HepG2 (cell line): ENCODE measurements at regions not wholly inside any gene's neighbourhood (a gene's known extent, or its start where the extent isn't known, plus 50 kb on each side); places are given as distances from the start of the nearest gene placed in this dataset.
A peak's percentile ranks its signal among the peaks of the same experiment; 100 is the strongest.
"Not testable (repeated sequence)": the region's sequence is repeated elsewhere in the genome, so short reads cannot be mapped to it uniquely, and the experiment has no call there.

Experiments
- ATAC-seq: fragments of 200-7000 bp; cut with Tn5 transposase; 3 replicates; pipeline ENCODE4 v1.9.1; 2020; ENCODE audit warnings: mild to moderate bottlenecking, moderate library complexity
- BruUV-seq: library from RNA; stranded (reverse); fragments of 400-500 nt; replicated peaks from 2 replicates; lab custom pipeline; 2021; lab: Mats Ljungman, UMichigan
- CTCF ChIA-PET: fragments of 300-600 bp; formaldehyde crosslinking; extraction: SDS; loops from one replicate; lab custom pipeline; 2021; ENCODE audit warnings: low total read pairs, inconsistent platforms, low intra/inter-chr PET ratio; lab: Yijun Ruan, JAX
- POLR2A ChIA-PET: fragments of 350-600 bp; sonication (Branson Sonifier 250); formaldehyde crosslinking; loops from one replicate; lab custom pipeline; 2020; ENCODE audit warnings: antibody characterized with exemption, inconsistent platforms; lab: Yijun Ruan, JAX
- DNase-seq: peaks from one replicate; pipeline ENCODE4 v3.0.0-alpha.2; 2015; ENCODE audit warnings: low spot score
- FAIRE-seq: peaks from 3 replicates; lab custom pipeline; 2011; peaks lifted over from hg19 to GRCh38; lab: Jason Lieb, UNC
- H2AFZ ChIP-seq: one replicate; pipeline ENCODE4 v1.6.1; 2011; ENCODE audit warnings: low read length, inconsistent platforms
- H3K27ac ChIP-seq: fragments of 300-600 bp; 3 replicates; pipeline ENCODE4 v1.8.0; 2011; ENCODE audit warnings: mixed run types, mild to moderate bottlenecking, mixed read lengths, low read length, inconsistent platforms; ENCODE audit not compliant: insufficient read depth; ENCODE audit errors: extremely low read length
- H3K27me3 ChIP-seq, 2 experiments: fragments of 200-600 bp in 1 of 2; 2 replicates in 1 of 2; 3 replicates in 1 of 2; pipeline versions ENCODE4 v1.6.0 to v1.8.0; 2011; ENCODE audit warnings: low read length in 2 of 2, mild to moderate bottlenecking in 2 of 2, moderate library complexity in 2 of 2, inconsistent platforms in 1 of 2; ENCODE audit not compliant: insufficient read depth in 2 of 2, control insufficient read depth in 1 of 2
- H3K36me3 ChIP-seq, 2 experiments: fragments of 200-600 bp in 1 of 2; replicated peaks in 1 of 2; 2 replicates in 1 of 2; 3 replicates in 1 of 2; pipeline versions ENCODE4 v1.5.1 to v1.8.0; 2011; ENCODE audit warnings: low read length in 2 of 2, inconsistent platforms in 1 of 2; ENCODE audit not compliant: insufficient read depth in 2 of 2, control insufficient read depth in 1 of 2
- H3K4me1 ChIP-seq: 2 replicates; pipeline ENCODE4 v1.5.1; 2012; ENCODE audit warnings: low read length, inconsistent platforms; ENCODE audit not compliant: insufficient read depth
- H3K4me2 ChIP-seq: 2 replicates; pipeline ENCODE4 v1.6.0; 2011; ENCODE audit warnings: low read depth, low read length, inconsistent platforms
- H3K4me3 ChIP-seq, 3 experiments: fragments of 200-600 bp in 1 of 3; sonication (generic), shearing (Covaris generic) in 1 of 3; replicated peaks in 1 of 3; 2 replicates each; pipeline ENCODE4 v1.5.1; 2011 to 2016; ENCODE audit warnings: low read length in 3 of 3, inconsistent platforms in 2 of 3, low read depth in 2 of 3, mild to moderate bottlenecking in 2 of 3, control low read depth in 1 of 3, mixed read lengths in 1 of 3; ENCODE audit not compliant: insufficient read depth in 1 of 3
- H3K79me2 ChIP-seq: one replicate; pipeline ENCODE4 v1.6.1; 2011; ENCODE audit warnings: low read length, inconsistent platforms; ENCODE audit not compliant: insufficient read depth
- H3K9ac ChIP-seq: 2 replicates; pipeline ENCODE4 v1.6.0; 2011; ENCODE audit warnings: mild to moderate bottlenecking, low read depth, low read length, inconsistent platforms; ENCODE audit not compliant: insufficient read depth
- H3K9me3 ChIP-seq: 2 replicates; pipeline ENCODE4 v1.5.1; 2012; ENCODE audit warnings: mild to moderate bottlenecking, low read length
- H4K20me1 ChIP-seq: 2 replicates; pipeline ENCODE4 v1.6.0; 2011; ENCODE audit warnings: inconsistent platforms, mild to moderate bottlenecking, low read length, moderate library complexity; ENCODE audit not compliant: insufficient read depth
- CEBPG ChIP-seq: IDR thresholded peaks from 2 replicates; pipeline ENCODE4 v1.6.1; 2016
- MAFK ChIP-seq, 2 experiments: IDR thresholded peaks in 1 of 2; conservative IDR thresholded peaks in 1 of 2; 2 replicates each; pipeline ENCODE4 v1.6.1; 2011; ENCODE audit warnings: improper control_type of control experiment in 2 of 2, low read length in 2 of 2
- MXD4 ChIP-seq: IDR thresholded peaks from 2 replicates; pipeline ENCODE4 v1.6.1; 2016; ENCODE audit warnings: mild to moderate bottlenecking, missing biosample characterization, missing genetic modification reagents
- SNAPC2 ChIP-seq: sonication (generic); formaldehyde crosslinking; IDR thresholded peaks from 2 replicates; pipeline ENCODE4 v1.8.1; 2022; ENCODE audit warnings: mild to moderate bottlenecking, missing genetic modification reagents
- ZBTB49 ChIP-seq: sonication (generic); formaldehyde crosslinking; IDR thresholded peaks from 2 replicates; pipeline ENCODE4 v1.4.0; 2020; ENCODE audit warnings: missing genetic modification reagents, borderline replicate concordance
- ZNF180 ChIP-seq: sonication (generic); formaldehyde crosslinking; IDR thresholded peaks from 2 replicates; pipeline ENCODE4 v1.4.0; 2020; ENCODE audit warnings: low read depth, missing genetic modification reagents, borderline replicate concordance
- ZNF224 ChIP-seq: sonication (generic); formaldehyde crosslinking; IDR thresholded peaks from 2 replicates; pipeline ENCODE4 v1.5.0; 2020; ENCODE audit warnings: mild to moderate bottlenecking, missing genetic modification reagents
- ZNF317 ChIP-seq: sonication (generic); formaldehyde crosslinking; IDR thresholded peaks from 2 replicates; pipeline ENCODE4 v1.5.0; 2020; ENCODE audit warnings: mild to moderate bottlenecking, missing genetic modification reagents
- ZNF501 ChIP-seq: sonication (generic); formaldehyde crosslinking; IDR thresholded peaks from 2 replicates; pipeline ENCODE4 v1.5.1; 2020; ENCODE audit warnings: mild to moderate bottlenecking, moderate library complexity, missing genetic modification reagents
- ZNF563 ChIP-seq: sonication (generic); formaldehyde crosslinking; IDR thresholded peaks from 2 replicates; pipeline ENCODE4 v1.8.0; 2022; ENCODE audit warnings: mild to moderate bottlenecking, moderate library complexity, missing genetic modification reagents
- WGBS: methylation state at CpG from one replicate; pipeline ENCODE4 v1.1.6; 2017; ENCODE audit warnings: low lambda C conversion rate; 5-methylcytosine and 5-hydroxymethylcytosine counted together
- in situ Hi-C: cut with HindIII; loops from 2 replicates; pipeline ENCODE4 v1.10.0; 2017; ENCODE audit warnings: low pct_unique_long_range_greater_than_20kb; ENCODE audit not compliant: extremely low pct_ligation_motif_present
- intact Hi-C: fragments of 100-400 bp; cut with micrococcal nuclease; formaldehyde crosslinking; loops from one replicate; pipeline ENCODE4 v1.10.0; 2022; ENCODE audit not compliant: unreplicated experiment
- TF ChIP-seq, protein P1 (sequence below): sonication (generic); formaldehyde crosslinking; IDR thresholded peaks from 2 replicates; pipeline ENCODE4 v1.9.0; 2021; ENCODE audit warnings: missing genetic modification reagents, borderline replicate concordance
- TF ChIP-seq, protein P2 (sequence below): IDR thresholded peaks from 2 replicates; pipeline ENCODE4 v1.6.1; 2016; ENCODE audit warnings: low read depth, borderline replicate concordance

GRCh38 chr2:184416146-184416913, 182.0 kb upstream of the ZNF804A start (continued):
- TF ChIP-seq ZNF180 (no peak), ZBTB49 (no peak), ZNF224 (CRISPR knock-in tag) (no peak), SNAPC2 (CRISPR knock-in tag) (no peak), MXD4 (CRISPR knock-in tag) (no peak)
- TF ChIP-seq, protein P1, sequence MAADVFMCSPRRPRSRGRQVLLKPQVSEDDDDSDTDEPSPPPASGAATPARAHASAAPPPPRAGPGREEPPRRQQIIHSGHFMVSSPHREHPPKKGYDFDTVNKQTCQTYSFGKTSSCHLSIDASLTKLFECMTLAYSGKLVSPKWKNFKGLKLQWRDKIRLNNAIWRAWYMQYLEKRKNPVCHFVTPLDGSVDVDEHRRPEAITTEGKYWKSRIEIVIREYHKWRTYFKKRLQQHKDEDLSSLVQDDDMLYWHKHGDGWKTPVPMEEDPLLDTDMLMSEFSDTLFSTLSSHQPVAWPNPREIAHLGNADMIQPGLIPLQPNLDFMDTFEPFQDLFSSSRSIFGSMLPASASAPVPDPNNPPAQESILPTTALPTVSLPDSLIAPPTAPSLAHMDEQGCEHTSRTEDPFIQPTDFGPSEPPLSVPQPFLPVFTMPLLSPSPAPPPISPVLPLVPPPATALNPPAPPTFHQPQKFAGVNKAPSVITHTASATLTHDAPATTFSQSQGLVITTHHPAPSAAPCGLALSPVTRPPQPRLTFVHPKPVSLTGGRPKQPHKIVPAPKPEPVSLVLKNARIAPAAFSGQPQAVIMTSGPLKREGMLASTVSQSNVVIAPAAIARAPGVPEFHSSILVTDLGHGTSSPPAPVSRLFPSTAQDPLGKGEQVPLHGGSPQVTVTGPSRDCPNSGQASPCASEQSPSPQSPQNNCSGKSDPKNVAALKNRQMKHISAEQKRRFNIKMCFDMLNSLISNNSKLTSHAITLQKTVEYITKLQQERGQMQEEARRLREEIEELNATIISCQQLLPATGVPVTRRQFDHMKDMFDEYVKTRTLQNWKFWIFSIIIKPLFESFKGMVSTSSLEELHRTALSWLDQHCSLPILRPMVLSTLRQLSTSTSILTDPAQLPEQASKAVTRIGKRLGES: no peak

DNA sequence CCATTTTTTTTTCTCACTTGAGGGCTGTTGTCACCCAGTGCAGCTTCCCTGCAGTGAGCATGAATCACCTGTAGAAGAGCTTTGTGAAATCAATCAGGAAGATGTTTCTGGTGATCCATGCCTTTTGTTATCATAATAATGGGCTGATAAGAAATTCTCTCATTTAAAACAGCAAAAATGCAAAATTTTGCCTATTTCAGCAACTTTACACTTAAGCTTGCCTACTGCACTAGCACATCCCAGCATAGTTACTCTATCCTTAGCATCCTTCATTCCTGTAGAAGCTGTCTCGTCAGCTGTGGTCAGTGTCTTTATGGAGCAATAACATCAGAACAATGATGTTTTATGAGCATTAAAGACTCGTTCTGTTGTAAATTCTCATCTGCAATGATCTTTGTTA, 178.6 kb upstream of the ZNF804A start:
- Histone ChIP-seq H3K36me3 (no peaks in the 10 kb centered on the region), H3K4me1 (no peaks in the 10 kb centered on the region), H3K79me2 (no peaks in the 10 kb centered on the region), H3K4me3 (no peak overlapping the region), H3K27ac (no peak overlapping the region), H3K4me2 (no peak overlapping the region), H3K9ac (no peak overlapping the region), H3K27me3 (no peaks in the 10 kb centered on the region), H2AFZ (no peak overlapping the region), H4K20me1 (no peaks in the 10 kb centered on the region), H3K9me3 (no peaks in the 10 kb centered on the region)
- ChIA-PET POLR2A (no interaction called here), CTCF (no interaction called here)
- in situ Hi-C loops: no loop called here
- WGBS: 5% methylated on average over 2 of the region's 2 CpGs
- intact Hi-C loops: no loop called here
- ATAC-seq (no peak), FAIRE-seq (no peak), DNase-seq (no peak)
- no TSS peak for BruUV-seq
- TF ChIP-seq, protein P2, sequence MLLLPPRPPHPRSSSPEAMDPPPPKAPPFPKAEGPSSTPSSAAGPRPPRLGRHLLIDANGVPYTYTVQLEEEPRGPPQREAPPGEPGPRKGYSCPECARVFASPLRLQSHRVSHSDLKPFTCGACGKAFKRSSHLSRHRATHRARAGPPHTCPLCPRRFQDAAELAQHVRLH (CRISPR knock-in tag): no peak
- TF ChIP-seq MAFK (conservative IDR thresholded peaks at IDR 0.05 in 1 of 2, IDR thresholded peaks at IDR 0.05 in 1 of 2; ENCODE audit: low read length in 2 of 2) (peak; percentile 18 to 56; a peak in 2 of 4 replicates), ZNF563 (CRISPR knock-in tag) (no peak), ZNF317 (CRISPR knock-in tag) (no peak), ZNF501 (CRISPR knock-in tag) (no peak), CEBPG (CRISPR knock-in tag) (no peak)

GRCh38 chr2:184421456-184421855, 176.9 kb upstream of the ZNF804A start:
- H3K4me2 ChIP-seq, H3K27ac ChIP-seq, ATAC-seq, H3K36me3 ChIP-seq, H3K9me3 ChIP-seq, H3K9ac ChIP-seq, H4K20me1 ChIP-seq, H3K79me2 ChIP-seq, in situ Hi-C loops, H3K27me3 ChIP-seq, BruUV-seq, DNase-seq, H3K4me3 ChIP-seq, intact Hi-C loops, H2AFZ ChIP-seq, FAIRE-seq, POLR2A ChIA-PET, H3K4me1 ChIP-seq, CTCF ChIA-PET: not testable (repeated sequence)
- 30% methylated on average over 11 of the region's 11 CpGs for WGBS
